ENCODE measurements at regions not wholly inside any gene's neighbourhood (a gene's known extent, or its start where the extent isn't known, plus 50 kb on each side); places are given as distances from the start of the nearest gene placed in this dataset.
"Not testable (repeated sequence)": the region's sequence is repeated elsewhere in the genome, so short reads cannot be mapped to it uniquely, and the experiment has no call there.

DNA sequence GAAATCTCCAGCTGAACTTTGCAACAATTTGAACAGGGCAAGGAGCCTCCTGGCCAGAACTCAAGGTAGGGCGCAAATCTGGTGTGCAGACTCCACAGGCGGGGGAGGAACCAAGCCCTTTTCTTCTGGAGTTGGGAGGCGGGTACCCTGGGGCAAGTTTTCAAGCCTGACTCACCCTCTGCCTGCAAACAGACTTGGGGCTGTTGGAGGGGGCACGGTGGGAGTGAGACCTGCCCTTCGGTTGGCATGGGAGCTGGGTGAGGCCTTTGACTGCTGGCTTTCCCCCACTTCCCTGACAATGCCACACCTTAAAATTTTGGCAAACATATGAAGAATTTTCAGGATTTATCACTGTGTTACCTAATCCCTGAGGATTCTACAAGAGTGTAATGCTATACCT, 709.8 kb upstream of the DIAPH2 start:
- DNase-seq (ENCODE audit: low spot score) = no peak

DNA sequence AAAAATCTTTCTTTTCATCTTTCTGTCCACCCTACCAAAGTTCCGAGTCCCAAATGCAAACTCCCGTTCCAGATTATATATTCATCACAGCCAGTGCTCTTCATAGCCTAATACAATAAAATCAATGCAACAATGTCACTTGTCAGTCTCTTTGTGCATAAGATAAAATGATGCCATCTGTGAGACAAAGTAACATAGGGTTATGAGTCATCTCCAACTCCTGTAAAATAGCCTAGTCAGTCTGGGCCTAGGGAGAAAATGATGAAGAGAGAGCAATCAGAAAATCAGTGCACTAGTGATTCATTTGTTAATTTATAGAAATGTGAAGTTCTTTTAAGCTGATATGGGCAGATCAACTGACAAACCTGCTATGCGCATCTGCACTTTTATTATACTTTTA, 689.1 kb upstream of the DIAPH2 start:
- no peak for DNase-seq (ENCODE audit: low spot score)

DNA sequence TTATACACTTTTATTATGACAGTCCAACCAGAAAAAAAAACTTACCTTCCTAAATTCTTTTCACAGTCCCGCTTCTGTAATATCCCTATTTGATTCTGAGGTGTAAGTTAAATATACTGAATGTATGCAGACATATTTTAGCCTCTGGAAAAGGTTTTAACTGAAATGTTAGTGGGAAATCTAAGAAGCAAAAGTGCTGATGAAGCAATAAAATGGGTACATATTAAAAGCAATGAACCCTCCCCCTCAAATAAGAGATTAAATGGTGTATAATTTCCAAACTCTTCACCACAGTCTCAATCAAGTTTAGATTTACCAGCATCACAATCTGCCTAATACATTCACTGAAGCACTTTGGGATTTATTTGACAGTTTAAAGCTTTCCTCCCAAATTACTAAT, 688.3 kb upstream of the DIAPH2 start:
- DNase-seq (ENCODE audit: low spot score) = no peak

DNA sequence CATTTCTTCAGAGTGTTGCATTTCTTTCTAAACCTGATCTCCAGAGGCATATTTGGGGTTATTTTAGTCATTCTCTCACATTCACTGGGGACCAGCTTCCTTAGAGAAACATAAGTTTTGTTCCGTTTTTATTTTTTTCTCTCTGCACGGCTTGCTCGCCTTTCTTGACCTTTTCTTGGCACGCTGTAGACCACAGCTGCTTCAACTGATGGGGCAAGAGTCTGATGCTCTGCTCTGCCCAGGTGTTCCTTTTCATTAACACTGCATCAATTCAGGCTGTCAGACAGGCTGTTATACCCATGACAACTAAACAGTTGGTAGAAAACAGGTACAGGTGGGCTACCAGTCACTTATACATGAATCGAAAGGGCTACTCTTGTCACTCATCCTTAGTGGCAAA, 682.2 kb upstream of the DIAPH2 start:
- no peak for DNase-seq (ENCODE audit: low spot score)

DNA sequence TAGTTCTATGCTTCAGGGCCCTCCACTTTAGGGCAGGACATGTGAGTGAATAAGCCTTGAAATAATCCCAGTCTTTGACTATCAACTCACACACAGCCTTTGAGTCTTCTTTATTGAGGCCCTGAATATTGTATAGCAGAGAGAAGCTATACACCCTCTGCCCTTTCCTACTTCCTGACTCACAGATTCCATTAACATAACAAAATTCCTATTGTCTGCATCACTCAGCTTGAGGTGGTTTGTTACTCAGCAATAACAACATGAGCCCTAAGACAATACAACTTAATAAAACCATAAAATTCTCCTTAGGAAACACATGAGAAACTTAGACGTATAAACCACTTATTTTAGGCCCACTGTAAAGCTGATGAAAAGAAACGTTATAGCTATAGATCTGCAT, 680.3 kb upstream of the DIAPH2 start:
- DNase-seq (ENCODE audit: low spot score) = no peak

- DNase-seq (ENCODE audit: low spot score) = no peak
These were observed 678.4 kb upstream of the DIAPH2 start for GRCh38 chrX:96006281-96006680.

GRCh38 chrX:96027407-96027806, 657.2 kb upstream of the DIAPH2 start:
- DNase-seq (ENCODE audit: low spot score) = no peak

DNA sequence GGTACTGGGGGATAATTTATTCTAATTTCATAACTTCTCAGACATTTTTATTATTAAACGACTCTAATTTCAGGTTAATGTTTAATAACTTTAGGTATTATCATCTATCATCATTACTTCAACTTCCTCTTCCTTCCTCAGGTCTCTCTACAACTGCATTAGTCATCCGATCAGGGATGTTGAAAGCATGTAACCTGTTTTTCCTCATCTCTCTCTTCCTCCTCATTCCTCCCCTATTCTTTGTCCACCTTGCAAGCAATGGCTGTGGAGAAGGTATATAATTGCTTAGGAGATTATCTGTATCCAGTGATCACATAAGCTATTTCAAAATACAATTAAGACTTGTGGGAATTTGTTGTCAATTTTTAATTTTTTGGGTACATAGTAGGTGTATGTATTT, 632.6 kb upstream of the DIAPH2 start:
- DNase-seq (ENCODE audit: low spot score) = no peak

GRCh38 chrX:96081891-96082290, 602.8 kb upstream of the DIAPH2 start:
- DNase-seq (ENCODE audit: low spot score) = no peak

DNA sequence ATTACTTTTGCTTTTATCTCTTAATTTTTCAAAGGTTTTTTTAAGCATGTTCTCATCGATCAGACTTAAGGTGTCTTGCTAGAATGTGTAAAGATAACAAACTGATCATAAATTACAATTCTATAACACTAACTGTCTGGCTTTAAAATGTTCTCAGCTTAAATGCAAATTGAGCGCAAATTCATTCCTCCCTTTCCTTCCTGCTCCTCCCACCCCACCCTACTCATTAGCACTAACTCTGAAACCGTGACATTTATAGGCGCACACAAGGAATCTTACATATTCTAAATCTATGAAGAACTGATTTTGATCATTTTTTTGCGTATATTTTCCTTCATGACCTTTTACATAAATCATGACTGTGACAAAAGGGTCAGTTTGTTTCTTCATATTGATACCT, 590.0 kb upstream of the DIAPH2 start:
- no peak for DNase-seq (ENCODE audit: low spot score)

DNA sequence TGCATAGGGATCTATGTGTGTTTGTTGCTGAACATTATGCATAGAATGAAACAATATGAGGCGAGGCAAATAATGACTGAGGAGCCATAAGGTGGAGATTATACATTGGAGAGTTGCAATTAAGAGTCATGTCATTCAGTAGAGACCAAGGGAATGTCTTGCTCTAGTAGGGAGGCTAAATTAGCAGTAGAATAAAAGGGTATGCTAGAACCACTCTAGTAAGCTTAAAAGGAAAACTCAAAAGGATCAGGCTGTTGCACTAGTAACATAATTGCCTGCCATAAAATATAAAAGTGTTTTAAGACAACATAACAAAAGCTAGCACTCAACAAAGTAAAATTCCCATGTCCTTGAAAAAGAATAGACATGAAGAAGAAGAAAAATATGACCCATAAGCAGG, 586.2 kb upstream of the DIAPH2 start:
- no peak for DNase-seq (ENCODE audit: low spot score)

DNA sequence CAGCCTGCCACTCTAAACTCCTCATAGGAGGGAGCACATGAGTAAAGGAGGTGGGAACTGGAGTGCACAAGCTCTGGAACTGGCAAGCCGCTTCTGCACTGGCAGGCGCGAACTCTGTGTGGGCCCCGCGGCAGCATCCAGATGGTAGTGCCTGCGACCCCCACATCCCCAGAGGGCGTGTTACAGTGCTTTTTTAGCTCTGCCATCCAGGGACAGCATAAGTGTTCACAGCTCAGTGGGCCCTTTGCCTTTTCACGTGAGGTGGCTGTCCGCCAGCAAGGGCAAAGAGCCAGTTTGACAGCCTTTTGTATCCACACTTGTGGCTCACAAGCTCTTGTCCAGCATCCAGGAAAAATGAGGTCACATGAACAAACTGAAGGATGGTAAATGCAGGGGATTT, 581.6 kb upstream of the DIAPH2 start:
- no peak for DNase-seq (ENCODE audit: low spot score)

DNA sequence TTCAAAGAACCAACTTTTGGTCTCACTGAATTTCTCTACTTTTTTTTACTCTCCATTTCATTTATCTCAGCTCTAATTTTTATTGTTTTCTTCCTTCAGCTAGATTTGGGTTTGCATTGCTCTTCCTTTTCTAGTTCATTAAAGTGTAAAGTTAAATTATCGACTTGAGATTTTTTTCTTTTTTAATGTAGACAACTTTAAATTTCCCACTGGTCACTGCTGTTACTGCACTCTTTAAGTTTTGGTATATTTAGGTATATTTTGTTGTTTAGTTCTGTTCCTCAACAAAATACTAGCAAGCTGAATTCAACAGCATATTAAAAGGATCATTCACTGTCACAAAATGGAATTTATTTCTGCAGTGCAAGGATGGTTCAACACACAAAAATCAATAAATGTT, 572.0 kb upstream of the DIAPH2 start:
- DNase-seq (ENCODE audit: low spot score) = no peak

GRCh38 chrX:96126182-96126581, 558.5 kb upstream of the DIAPH2 start:
- no peak for DNase-seq (ENCODE audit: low spot score)

GRCh38 chrX:96128058-96128457, 556.6 kb upstream of the DIAPH2 start:
- not testable (repeated sequence) for DNase-seq (ENCODE audit: low spot score)

- DNase-seq (ENCODE audit: low spot score) = no peak
These were observed 543.8 kb upstream of the DIAPH2 start for GRCh38 chrX:96140796-96141195.

DNA sequence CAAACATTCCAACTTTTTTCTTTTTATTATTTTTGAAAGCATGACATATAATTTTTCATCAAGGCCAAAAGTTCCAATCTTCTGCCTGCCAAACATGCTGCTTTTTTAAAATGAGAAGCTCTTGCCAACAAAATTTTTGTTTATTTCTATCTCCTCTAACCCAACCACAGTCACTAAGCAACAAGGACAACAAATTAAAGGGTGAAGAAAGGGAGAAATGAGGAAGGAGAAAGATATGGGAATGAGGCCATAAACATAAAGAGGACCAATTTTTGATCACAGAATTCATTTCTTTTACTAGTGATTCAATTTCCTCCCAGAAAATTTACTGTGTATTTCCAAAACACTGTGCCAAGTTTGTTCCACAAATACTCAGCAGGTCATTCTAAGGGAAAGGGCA, 537.0 kb upstream of the DIAPH2 start:
- DNase-seq (ENCODE audit: low spot score) = no peak

GRCh38 chrX:96170626-96171025, 514.0 kb upstream of the DIAPH2 start:
- DNase-seq (ENCODE audit: low spot score) = no peak

GRCh38 chrX:96176921-96177320, 507.7 kb upstream of the DIAPH2 start:
- DNase-seq (ENCODE audit: low spot score) = no peak

GRCh38 chrX:96181605-96182004, 503.0 kb upstream of the DIAPH2 start:
- DNase-seq (ENCODE audit: low spot score) = no peak

- DNase-seq (ENCODE audit: low spot score) = no peak
These were observed 502.3 kb upstream of the DIAPH2 start for GRCh38 chrX:96182366-96182765.

DNA sequence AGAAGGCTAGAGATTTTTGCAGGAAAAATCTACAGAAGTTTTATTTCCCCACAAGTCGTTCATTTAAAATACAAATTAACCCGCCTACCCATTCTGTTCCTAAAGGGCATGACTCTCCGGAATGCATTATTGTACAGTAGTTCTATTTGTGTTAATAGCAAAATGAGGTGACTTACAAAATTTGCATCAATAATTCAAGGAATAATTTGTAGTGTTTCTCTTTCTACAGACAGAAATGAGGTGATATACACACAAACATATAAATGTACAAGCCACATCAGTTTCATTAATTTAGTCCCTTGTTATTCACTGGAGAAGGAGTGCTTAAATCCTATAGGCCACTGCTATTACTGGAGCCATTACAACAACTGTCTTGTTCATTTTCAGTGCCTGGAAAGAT, 501.3 kb upstream of the DIAPH2 start:
- no peak for DNase-seq (ENCODE audit: low spot score)

DNA sequence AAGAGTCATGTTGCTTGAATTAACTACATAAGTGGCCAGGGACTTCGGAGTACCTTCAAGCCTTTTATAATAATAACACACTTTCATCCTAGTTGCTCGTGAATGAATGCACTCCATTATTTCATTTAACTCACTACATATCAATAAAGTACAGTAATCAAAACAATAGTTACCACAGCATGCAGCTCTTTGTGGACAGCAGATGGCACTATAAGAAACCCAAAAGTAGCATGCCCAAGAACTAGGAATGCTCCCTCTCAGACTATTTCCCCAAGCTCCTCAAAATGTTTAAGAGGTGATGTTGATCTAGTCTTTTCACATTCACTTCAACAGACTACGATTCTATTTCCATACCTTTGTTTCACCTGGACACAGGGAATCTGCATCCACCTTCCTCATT, 500.8 kb upstream of the DIAPH2 start:
- no peak for DNase-seq (ENCODE audit: low spot score)

- no peak for DNase-seq (ENCODE audit: low spot score)
These were observed 479.7 kb upstream of the DIAPH2 start for GRCh38 chrX:96204928-96205327.

- DNase-seq (ENCODE audit: low spot score) = no peak
These were observed 472.7 kb upstream of the DIAPH2 start for GRCh38 chrX:96211953-96212352.

Data from cerebellar cortex (tissue), 1 donor.